ENCODE measurements at regions not wholly inside any gene's neighbourhood (a gene's known extent, or its start where the extent isn't known, plus 50 kb on each side); places are given as distances from the start of the nearest gene placed in this dataset.
"Not testable (repeated sequence)": the region's sequence is repeated elsewhere in the genome, so short reads cannot be mapped to it uniquely, and the experiment has no call there.

DNA sequence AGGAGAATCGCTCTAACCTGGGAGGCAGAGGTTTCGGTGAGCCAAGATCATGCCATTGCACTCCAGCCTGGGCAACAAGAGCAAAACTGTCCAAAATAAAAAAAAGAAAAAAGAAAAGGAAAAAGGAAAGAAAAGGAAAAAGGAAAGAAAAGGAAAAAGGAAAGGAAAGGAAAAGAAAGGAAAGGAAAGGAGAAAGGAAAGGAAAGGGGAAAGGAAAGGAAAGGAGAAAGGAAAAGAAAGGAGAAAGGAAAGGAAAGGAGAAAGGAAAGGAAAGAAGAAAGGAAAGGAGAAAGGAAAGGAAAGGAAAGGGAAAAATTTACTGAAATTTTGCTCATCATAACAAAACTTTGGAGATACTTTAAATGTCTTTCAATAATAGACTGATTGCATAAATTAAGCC lies 391.3 kb upstream of the GYPC start:
- DNase-seq: no peak

DNA sequence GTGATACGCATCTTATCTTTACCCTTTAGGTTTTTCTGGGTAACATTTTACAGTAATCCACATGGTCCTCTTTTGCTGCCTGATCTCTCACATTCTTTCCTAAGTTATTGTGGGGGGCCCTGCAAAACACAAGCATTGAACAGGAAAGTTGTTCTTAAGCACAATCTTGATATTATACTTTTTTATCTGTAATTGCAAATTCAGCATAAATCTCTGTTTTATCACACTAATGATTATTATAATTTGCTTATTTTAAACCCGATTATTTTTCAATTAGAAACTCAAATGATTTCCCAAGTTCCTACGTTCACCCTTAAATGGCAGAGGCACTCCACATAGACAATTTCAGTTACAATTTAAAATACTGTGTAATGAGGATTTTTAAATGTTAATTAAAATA lies 386.0 kb upstream of the GYPC start:
- DNase-seq: no peak

DNA sequence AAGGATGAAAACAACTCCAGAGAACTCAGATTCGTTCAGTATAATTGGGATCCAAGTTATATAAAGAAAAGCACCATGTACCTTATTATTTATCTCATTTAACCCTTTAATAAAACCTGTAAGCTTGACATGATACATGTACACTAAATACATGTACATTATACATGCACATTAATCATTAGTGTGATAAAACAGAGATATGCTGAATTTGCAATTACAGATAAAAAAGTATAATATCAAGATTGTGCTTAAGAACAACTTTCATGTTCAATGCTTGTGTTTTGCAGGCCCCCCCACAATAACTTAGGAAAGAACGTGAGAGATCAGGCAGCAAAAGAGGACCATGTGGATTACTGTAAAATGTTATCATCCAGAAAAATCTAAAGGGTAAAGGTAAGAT lies 385.4 kb upstream of the GYPC start:
- no peak for DNase-seq

DNA sequence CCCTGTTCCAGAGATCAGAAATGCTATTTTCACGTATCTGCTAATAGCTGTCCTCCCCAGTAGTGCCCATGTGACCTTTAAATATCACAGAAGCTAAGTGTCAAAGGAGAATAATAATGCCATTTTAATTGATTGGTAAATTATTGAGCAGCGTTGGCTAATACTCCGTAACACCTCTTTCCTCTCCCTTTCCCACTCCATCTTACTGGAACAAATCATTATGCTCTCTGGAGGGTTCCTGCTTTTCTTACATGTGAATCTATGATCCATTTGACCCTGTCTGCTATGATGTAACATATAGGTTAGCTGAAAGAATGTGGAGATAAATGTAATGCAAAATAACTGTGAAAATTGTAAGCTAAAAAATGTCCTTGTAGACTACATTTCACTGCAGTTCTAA lies 383.6 kb upstream of the GYPC start:
- DNase-seq: no peak

DNA sequence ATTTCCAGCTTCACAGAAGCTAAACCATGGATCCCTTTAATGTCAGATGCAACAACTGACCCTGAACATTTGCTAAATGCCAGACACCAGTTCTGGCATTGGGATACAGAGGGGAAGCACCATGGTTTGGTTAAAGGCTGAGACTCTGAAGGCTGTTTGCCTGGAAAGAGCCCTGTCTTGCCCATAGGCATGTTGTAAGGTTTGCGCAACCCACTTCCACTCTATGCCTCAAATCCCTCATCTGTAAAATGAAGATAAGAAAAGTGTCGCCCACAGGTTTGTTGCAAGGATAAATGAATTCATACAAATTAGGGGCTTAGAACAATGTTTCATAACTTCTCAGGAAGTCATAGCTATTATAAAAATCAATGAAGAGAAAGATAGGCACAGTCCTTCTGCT lies 380.9 kb upstream of the GYPC start:
- DNase-seq: no peak

DNA sequence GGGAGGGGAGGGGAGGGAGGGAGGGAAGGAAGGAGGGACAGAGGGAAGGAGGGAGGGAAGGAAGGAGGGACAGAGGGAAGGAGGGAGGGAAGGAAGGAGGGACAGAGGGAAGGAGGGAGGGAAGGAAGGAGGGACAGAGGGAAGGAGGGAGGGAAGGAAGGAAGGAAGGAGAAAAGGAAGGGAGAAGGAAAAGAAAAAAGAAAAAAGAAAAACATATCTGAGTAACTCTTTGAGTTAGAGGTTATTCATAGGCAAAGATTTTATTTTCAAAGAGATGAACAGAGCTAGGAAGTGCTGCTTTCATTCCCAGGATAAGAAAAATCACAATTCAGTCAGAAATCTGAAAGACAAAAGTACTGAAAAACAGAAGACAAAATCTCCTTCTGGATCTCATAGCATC lies 379.7 kb upstream of the GYPC start:
- not testable (repeated sequence) for DNase-seq

DNA sequence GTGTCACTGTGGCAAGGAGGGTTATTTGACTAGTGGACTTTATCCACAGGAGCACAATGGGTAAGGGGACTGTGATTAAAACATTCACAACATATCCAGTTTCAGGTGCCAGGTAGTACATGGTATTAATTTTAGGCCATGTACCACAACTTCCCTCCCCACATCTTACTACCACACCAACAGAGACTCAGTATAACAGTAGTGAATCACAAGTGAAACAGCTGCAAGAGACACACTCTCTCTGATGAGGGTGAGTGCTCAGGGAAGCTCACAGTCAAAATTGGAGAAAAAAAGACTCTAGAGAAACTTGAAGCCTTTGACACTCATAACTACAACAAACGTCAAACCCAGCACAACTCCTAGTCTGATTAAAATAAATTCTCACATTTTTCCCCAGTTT lies 367.6 kb upstream of the GYPC start:
- DNase-seq: no peak

DNA sequence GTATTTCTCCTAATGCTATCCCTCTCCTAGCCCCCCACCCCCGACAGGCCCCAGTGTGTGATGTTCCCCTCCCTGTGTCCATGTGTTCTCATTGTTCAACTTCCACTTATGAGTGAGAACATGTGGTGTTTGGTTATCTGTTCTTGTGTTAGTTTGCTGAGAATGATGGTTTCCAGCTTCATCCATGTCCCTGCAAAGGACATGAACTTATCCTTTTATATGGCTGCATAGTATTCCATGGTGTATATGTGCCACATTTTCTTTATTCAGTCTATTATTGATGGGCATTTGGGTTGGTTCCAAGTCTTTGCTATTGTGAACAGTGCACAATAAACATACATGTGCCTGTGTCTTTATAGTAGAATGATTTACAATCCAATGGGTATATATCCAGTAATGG lies 362.0 kb upstream of the GYPC start:
- not testable (repeated sequence) for DNase-seq

DNA sequence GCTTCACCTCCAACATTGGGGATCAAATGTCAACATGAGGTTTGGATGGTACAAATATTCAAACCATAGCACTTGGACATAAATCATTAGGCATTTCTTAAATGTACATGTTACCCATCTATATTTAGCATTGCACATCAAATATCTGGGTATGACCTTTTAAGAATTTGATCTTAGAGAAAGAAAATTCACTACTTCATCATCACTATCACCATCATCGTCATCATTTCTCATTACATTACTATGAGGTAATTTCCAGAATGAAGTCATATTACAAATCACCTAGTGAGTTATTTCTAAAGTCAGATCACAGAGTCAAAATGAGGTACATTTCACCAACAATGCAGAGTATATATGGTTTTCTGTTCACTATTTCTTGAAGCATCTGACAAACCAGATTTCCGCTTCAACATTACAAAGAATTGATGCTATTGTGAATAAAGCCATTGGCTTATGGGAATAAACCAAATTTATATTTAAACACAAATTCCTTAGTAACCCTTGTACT lies 356.4 kb upstream of the GYPC start:
- DNase-seq: no peak

DNA sequence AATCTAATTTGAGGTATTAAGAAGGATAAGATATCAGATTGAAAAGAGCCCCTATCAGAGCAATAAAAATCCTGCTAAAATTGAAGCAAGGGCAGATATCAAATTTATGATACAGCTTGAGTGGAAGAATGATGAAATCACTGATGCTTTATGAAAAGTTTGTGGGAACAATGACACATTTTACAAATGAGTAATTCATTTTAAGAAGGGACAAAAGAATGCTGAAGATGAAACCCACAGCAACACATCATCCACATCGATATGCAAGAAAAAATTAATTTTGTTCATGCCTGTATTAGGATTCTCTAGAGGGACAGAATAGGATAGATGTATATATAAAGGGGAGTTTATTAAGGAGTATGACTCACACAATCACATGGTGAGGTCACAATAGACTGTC lies 355.6 kb upstream of the GYPC start:
- DNase-seq: no peak

DNA sequence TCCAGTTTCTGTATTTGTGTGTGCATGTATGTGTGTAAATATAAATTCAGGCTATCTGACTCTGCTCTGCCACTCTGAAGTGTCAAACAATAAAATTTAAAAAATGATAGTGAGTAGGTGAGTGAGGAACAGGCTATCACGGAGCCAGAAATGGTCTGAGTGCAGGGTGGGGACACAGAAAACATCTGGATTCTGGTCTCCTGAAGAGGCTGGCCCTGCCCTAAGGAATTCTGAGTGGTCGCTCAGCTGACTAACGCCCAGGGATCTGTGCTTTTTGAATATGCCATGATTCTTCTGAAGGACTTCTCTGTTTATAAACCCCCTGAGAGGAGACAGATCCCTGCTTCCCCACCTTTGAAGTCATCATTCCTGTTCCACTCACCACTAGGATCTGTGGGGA lies 353.9 kb upstream of the GYPC start:
- no peak for DNase-seq

DNA sequence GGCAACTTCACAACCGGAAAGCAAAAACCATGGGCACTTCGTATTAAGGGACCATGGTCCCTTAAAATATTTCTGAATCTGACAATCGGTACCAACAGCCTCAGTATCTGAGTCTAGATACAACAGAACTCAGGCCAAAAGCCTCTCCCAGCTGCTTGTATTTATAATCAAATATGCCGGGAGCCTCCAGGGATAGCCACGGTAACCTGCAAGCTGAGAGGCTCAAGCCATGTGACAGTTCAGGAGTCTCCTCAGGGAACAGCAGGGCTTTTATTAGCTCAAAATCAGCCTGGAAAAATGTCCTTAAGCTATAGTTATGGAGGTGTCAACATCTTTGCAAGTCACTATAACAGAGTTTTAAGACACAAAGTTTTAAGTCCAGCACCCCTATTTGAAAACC lies 352.8 kb upstream of the GYPC start:
- no peak for DNase-seq

DNA sequence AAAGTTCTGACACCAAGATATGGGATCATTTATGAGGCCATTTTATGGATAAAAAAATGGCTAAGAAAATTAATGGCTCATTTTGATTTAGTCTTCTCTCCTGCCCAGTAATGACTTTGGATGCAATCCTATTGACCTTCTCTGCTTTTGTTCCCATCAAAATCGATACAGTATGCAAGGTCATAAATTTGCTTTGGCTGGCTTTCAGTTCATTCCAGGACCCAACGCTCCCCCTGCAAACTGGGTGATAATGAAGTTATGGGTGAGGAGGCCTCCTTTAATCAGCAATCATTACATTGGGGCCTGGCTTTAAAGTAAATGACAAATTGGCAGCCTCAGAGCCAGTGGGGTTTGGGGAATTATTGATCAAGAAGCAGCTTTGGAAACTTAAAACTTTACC lies 351.8 kb upstream of the GYPC start:
- DNase-seq: no peak

DNA sequence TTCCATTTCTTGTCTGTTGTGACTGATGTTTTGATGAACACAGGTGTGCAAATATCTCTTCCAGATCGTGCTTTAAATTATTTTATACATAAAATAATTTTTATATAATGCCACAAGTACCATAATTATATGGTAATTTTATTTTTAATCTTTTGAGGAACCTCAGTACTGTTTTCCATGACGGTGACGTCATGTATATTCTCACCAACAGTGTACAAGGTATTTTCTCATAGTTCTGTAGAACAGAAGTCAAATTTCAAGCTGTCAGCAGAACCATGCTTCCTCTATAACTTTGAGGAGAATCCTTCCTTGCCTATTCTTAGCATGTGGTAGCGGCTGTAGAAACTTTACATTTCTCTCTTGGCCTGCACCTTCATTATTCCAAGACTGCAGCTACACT lies 349.4 kb upstream of the GYPC start:
- DNase-seq: no peak

DNA sequence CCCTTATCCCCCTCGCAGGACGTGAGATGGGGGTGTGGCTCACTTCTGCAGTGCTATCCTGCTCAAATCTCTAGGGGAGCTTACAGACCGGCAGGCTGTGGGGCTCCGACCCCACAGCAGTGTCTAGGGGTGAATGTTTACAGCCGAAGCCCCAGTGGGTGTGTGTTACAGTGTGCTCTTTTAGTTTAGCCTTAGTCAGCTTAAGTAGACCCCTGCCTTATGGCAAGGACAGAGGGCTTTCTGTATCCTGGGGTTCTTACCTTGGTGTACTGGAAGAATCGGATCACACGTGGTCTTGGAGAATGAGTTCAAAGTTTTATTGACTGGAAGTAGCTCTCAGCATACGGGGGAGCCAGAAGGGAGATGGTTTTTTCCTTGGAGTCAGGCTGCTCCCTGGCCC lies 348.2 kb upstream of the GYPC start:
- DNase-seq: no peak

DNA sequence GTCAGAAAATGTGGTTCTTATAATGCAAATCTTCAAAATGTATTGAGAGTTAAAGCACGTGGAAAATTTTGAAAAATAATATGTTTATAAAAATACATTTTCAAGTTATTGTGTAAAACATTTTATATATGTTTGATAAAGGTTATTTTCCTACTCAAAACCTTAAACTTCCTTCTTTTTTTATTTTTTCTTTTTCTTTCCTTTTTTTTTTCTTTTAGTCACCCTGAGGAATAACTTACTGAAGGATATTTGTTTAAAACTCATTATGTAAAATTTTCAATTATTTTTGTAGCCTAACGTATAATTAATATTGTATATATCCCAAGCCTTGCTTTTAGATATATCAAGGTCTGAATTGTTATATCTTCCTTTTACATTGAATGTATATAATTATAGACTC lies 346.8 kb upstream of the GYPC start:
- DNase-seq: no peak

DNA sequence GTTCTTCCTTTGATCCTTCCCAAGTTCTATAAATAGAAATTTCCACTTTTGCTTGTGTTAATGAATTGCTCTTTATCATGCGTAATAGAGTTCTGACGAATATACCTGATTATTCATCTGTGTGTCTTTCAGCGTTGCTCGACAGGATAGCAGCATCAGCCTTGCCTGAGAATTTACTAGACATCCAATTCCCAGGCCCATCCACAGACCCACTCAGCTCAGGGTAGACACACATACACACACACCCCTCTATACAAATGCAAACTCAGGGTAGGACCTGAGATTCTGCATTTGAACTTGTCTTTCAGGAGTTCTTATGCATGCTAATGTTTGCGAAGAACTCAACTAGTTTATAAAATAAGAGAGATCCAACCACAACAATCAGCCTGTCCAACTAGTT lies 343.4 kb upstream of the GYPC start:
- no peak for DNase-seq

DNA sequence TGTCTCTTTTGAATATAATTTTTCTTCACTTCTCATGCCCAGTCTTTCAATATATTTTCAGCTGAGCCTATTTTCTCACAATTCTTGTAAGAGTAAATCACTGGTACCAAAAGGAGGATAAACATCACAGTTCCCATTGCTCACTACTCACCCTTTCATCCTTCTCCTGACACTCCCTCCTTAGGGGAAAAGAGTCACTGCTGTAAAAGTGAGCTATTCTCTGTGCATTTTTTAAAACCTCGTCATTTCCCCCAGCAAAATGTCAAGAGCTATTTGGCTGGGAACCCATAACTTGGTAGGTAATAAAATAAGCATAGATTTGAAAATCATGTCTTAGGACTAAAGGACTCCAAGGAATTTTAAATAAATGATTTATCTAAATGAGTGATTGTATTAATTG lies 340.1 kb upstream of the GYPC start:
- DNase-seq: no peak

DNA sequence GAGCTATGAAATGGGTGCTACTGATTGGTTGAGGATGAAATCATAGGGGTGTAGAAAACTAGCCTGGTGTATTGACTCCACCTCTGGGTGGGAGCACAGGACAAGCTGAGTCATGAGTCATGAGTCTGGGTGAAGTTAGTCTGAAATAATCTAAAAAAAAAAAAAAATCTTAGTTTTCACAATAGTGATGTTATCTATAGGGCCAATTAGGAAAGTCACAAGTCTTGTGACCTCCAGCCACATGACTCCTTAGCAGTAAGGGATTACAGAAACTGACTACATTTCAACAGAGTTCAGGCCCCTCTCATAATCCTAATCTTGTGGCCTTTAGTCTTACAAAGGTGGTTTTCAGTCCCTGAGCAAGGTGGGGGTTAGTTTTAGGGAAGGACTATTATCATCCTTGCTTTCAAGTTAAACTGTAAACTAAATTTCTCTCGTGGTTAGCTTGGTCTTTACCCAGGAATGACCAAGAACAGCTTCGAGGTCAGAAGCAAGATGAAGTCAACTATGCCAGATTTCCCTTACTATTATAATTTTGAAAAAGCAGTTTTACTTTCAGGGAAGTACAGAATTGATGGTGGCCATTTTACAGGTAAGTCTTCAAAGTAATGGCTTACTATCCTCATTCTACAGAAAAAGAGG lies 338.0 kb upstream of the GYPC start:
- DNase-seq: no peak

DNA sequence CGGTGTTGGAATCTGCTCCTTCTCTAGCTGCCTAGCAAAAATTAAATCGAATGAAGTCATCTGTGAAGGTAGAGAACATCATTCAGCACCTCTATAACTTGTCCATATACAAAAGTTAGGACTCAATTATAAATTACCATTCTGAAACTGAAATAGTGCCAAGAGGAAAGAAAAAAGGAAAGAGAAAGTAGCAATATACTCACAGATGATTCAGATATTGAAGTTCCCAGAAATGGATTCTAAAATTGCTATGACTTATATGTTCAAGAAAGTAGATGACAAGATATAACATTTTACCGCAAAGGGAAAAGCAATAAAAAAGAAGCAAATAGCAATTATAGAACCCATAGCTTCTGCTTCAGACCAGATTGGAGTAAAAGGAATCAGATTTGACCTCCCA lies 333.6 kb upstream of the GYPC start:
- DNase-seq: no peak

DNA sequence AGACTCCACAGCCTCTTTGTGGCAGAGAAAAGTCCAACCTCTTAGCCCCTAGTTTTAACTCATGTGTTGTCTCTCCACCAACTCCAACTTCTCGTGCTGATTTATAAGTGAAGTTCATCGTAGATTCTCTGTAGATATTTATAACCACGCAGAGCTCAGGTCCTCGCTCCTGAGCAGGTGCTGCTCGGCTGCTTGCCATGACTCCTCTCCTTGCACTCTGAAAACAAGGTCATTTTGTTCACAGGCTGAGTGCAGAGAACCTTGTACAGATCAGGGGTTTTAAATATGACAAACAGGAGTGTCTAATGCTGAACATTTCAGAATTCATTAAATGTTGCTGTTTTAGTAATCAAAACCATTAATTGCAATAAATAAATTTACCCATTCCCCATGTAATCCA lies 330.8 kb upstream of the GYPC start:
- DNase-seq: no peak

DNA sequence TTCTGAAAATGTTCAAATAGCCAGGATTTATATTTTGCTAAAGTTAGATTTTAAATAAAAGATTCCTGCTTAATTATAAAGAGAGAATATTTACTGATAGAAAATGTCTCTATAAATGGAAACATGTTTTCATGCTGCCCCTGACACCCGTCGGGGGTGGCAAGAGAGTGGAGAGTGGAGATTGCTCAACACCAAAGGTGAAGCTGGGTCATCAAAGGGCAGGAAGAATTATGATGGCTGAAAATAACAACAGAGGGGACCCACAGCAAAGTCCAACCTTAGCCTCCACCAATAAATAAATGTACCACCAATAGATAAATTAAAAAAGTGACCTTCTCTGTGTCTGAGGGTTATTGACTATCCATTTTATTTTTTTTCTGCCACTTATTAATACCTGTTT lies 326.8 kb upstream of the GYPC start:
- DNase-seq: no peak

DNA sequence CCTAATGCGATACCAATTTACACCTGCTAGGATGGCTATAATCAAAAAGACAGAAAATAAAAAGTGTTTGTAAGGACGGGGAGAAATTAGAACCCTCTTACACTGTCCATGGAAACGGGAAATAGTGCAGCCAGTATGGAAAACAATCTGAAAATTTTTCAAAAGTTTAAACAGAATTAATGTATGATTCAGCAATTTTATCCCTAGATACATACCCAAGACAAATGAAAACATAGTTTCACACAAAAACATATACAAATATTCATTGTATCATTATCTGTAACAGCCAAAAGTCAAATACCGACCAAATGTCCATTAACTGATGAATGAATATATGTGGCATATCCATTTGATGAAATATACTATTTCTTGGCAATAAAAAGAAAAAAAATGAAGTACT lies 313.5 kb upstream of the GYPC start:
- no peak for DNase-seq

DNA sequence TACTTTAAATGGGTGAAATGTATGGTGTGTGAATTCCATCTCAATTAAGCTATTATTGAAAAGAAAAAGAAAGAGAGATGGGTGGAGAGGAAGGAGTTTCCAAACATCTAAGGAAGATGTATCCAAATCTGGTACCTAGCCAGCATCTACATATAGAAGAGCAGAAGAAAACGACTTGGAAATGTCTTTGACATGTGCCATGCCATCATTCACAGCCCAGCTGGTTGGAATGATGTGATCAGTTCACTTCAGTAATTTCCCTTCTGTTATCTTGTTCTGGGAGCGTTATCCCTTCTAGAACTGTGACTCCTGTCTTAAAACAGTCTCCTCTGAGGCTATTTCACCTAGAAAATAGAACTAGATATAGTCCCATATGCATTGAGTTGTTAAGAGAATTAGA lies 312.8 kb upstream of the GYPC start:
- DNase-seq: no peak

DNA sequence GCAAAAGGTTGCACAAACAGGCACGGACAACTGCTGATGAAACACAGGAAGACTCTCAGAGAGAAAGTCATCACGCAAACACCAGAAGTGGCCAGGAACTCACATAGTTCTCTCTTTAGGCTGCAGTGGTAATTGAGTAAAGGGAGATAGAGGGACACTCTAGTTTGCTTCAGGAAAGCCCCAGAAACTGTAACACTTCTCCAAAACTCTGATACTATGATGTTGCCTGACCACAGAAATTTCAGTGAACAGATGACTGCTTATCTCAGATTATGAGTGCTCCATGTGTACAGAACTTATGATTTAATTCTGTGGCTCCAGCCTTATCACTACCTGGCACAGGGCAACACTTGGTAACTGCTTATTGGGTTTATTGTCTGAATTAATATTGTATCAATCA lies 311.5 kb upstream of the GYPC start:
- no peak for DNase-seq

DNA sequence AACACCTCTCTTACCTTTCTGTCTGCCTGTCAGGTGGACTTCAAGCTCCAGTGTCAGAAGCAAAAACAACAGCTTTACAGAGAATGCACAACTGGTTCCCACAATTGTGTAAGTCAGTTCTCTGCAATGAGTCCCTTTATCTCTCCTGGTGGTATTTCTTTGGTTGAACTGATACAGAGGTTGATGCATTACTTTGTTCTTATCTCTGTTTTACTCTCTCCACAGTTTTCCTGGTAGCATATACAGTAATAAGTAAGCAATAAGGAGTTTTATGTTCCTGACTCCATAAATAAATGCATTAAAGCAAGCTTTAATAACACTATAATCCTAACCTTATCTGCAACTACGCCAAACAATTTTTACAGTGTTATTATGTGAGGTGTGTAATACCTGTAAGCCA lies 310.3 kb upstream of the GYPC start:
- DNase-seq: no peak
